ENCODE measurements at regions not wholly inside any gene's neighbourhood (a gene's known extent, or its start where the extent isn't known, plus 50 kb on each side); places are given as distances from the start of the nearest gene placed in this dataset.

GRCh38 chr4:100261346-100261745 is 71.1 kb upstream of the DDIT4L start:
- intact Hi-C loops (cut with micrococcal nuclease): no loop called here
- H3K27ac Mint-ChIP-seq: no peak overlapping the region

GRCh38 chr4:100258675-100259074 is 68.4 kb upstream of the DDIT4L start:
- Mint-ChIP-seq H3K4me1 (no peaks in the 10 kb centered on the region), H3K36me3 (ENCODE audit: low read depth) (no peaks in the 10 kb centered on the region), H3K9me3 (no peaks in the 10 kb centered on the region), H3K27me3 (peaks cover 10% of the 10 kb centered on the region), H3K27ac (no peak overlapping the region), H3K4me3 (no peak overlapping the region)
- ChIA-PET CTCF (no interaction called here), POLR2A (no interaction called here)
- ATAC-seq (ENCODE audit: low read depth): no peak
- no peak for DNase-seq
- TF ChIP-seq CTCF (IDR thresholded peaks at IDR 0.05): no peak
- intact Hi-C loops (cut with micrococcal nuclease): no loop called here

More at GRCh38 chr4:100261346-100261745, 71.1 kb upstream of the DDIT4L start:
- ChIA-PET POLR2A (no interaction called here), CTCF (no interaction called here)
- ATAC-seq (ENCODE audit: low read depth): no peak
- no peaks in the 10 kb centered on the region for H3K4me1 Mint-ChIP-seq
- no peaks in the 10 kb centered on the region for H3K36me3 Mint-ChIP-seq (ENCODE audit: low read depth)
- TF ChIP-seq CTCF (IDR thresholded peaks at IDR 0.05): no peak
- DNase-seq: no peak
- H3K27me3 Mint-ChIP-seq: peaks cover 13% of the 10 kb centered on the region
- no peak overlapping the region for H3K4me3 Mint-ChIP-seq
- peaks cover 5% of the 10 kb centered on the region for H3K9me3 Mint-ChIP-seq

GRCh38 chr4:100257567-100257966 is 67.3 kb upstream of the DDIT4L start:
- Mint-ChIP-seq H3K27me3 (peaks cover 7% of the 10 kb centered on the region), H3K9me3 (no peaks in the 10 kb centered on the region), H3K4me1 (no peaks in the 10 kb centered on the region), H3K36me3 (ENCODE audit: low read depth) (no peaks in the 10 kb centered on the region), H3K4me3 (no peak overlapping the region), H3K27ac (no peak overlapping the region)
- CTCF ChIA-PET: no interaction called here
- POLR2A ChIA-PET: no interaction called here
- intact Hi-C loops (cut with micrococcal nuclease): no loop called here
- no peak for DNase-seq
- ATAC-seq (ENCODE audit: low read depth): no peak
- TF ChIP-seq CTCF (IDR thresholded peaks at IDR 0.05): no peak

- no peaks in the 10 kb centered on the region for H3K4me1 Mint-ChIP-seq
- ChIA-PET POLR2A (no interaction called here), CTCF (no interaction called here)
- DNase-seq (no peak), ATAC-seq (ENCODE audit: low read depth) (no peak)
- no peaks in the 10 kb centered on the region for H3K9me3 Mint-ChIP-seq
- intact Hi-C loops (cut with micrococcal nuclease): no loop called here
- peaks cover 2% of the 10 kb centered on the region for H3K27me3 Mint-ChIP-seq
- H3K4me3 Mint-ChIP-seq: no peak overlapping the region
- TF ChIP-seq CTCF (IDR thresholded peaks at IDR 0.05): no peak
- no peak overlapping the region for H3K27ac Mint-ChIP-seq
- H3K36me3 Mint-ChIP-seq (ENCODE audit: low read depth): no peaks in the 10 kb centered on the region
These were observed 64.0 kb upstream of the DDIT4L start for GRCh38 chr4:100254237-100254636.

- no peak for DNase-seq
- CTCF ChIA-PET: no interaction called here
- H3K36me3 Mint-ChIP-seq (ENCODE audit: low read depth): no peaks in the 10 kb centered on the region
- H3K4me3 Mint-ChIP-seq: no peak overlapping the region
- no peak for TF ChIP-seq CTCF (IDR thresholded peaks at IDR 0.05)
- H3K4me1 Mint-ChIP-seq: no peaks in the 10 kb centered on the region
- no peaks in the 10 kb centered on the region for H3K27me3 Mint-ChIP-seq
- POLR2A ChIA-PET: interaction anchor here (0.5 kb wide), 1 partner anchor 1194 kb away, joined by 4 read pairs; no protein-coding TSS in a partner anchor
- no peak overlapping the region for H3K27ac Mint-ChIP-seq
- H3K9me3 Mint-ChIP-seq: no peaks in the 10 kb centered on the region
- intact Hi-C loops (cut with micrococcal nuclease): no loop called here
- ATAC-seq (ENCODE audit: low read depth): no peak
These were observed 58.2 kb upstream of the DDIT4L start for GRCh38 chr4:100248476-100248875.
